Fibroblast of skin of scalp (primary cell): ENCODE measurements at regions not wholly inside any gene's neighbourhood (a gene's known extent, or its start where the extent isn't known, plus 50 kb on each side); places are given as distances from the start of the nearest gene placed in this dataset.
"Not testable (repeated sequence)": the region's sequence is repeated elsewhere in the genome, so short reads cannot be mapped to it uniquely, and the experiment has no call there.

Experiments used
- DNase-seq: peaks from one replicate; pipeline ENCODE4 v3.0.0-alpha.2; 2013

- not testable (repeated sequence) for DNase-seq
Observed at GRCh38 chr12:9407425-9407748, 199.2 kb upstream of the PZP start.

- DNase-seq: no peak
Observed at GRCh38 chr12:9406564-9407424, 198.6 kb upstream of the PZP start.

GRCh38 chr12:9405886-9406563, 197.8 kb upstream of the PZP start:
- no peak for DNase-seq

- no peak for DNase-seq
Observed at GRCh38 chr12:9404469-9405260, 196.5 kb upstream of the PZP start.

GRCh38 chr12:9404031-9404430, 195.8 kb upstream of the PZP start:
- no peak for DNase-seq

GRCh38 chr12:9402432-9403040, 194.3 kb upstream of the PZP start:
- DNase-seq: not testable (repeated sequence)

GRCh38 chr12:9396367-9396766, 188.2 kb upstream of the PZP start:
- not testable (repeated sequence) for DNase-seq

- not testable (repeated sequence) for DNase-seq
Observed at GRCh38 chr12:9395220-9395619, 187.0 kb upstream of the PZP start.

GRCh38 chr12:9392842-9393241, 184.6 kb upstream of the PZP start:
- DNase-seq: no peak

- no peak for DNase-seq
Observed at GRCh38 chr12:9391815-9392214, 183.6 kb upstream of the PZP start.

GRCh38 chr12:9390761-9391160, 182.6 kb upstream of the PZP start:
- no peak for DNase-seq

- DNase-seq: no peak
Observed at GRCh38 chr12:9389796-9390195, 181.6 kb upstream of the PZP start.

- no peak for DNase-seq
Observed at GRCh38 chr12:9388379-9388778, 180.2 kb upstream of the PZP start.

GRCh38 chr12:9387450-9387849, 179.3 kb upstream of the PZP start:
- DNase-seq: no peak

- DNase-seq: no peak
Observed at GRCh38 chr12:9383585-9383984, 175.4 kb upstream of the PZP start.

- DNase-seq: no peak
Observed at GRCh38 chr12:9381619-9382018, 173.4 kb upstream of the PZP start.

- no peak for DNase-seq
Observed at GRCh38 chr12:9380650-9381049, 172.5 kb upstream of the PZP start.

- DNase-seq: no peak
Observed at GRCh38 chr12:9379023-9379742, 171.0 kb upstream of the PZP start.

GRCh38 chr12:9378430-9378835, 170.2 kb upstream of the PZP start:
- DNase-seq: no peak

GRCh38 chr12:9372202-9372601, 164.0 kb upstream of the PZP start:
- DNase-seq: peak; percentile 14

GRCh38 chr12:9367828-9368227, 159.6 kb upstream of the PZP start:
- peak; percentile 20 for DNase-seq

- DNase-seq: no peak
Observed at GRCh38 chr12:9367201-9367600, 159.0 kb upstream of the PZP start.
